ENCODE measurements at regions not wholly inside any gene's neighbourhood (a gene's known extent, or its start where the extent isn't known, plus 50 kb on each side); places are given as distances from the start of the nearest gene placed in this dataset.

GRCh38 chr6:81655696-81656095 lies 96.8 kb downstream of the TENT5A start:
- no peaks in the 10 kb centered on the region for H3K79me2 ChIP-seq (ENCODE audit: low read length)
- TF ChIP-seq EZH2phosphoT487 (IDR thresholded peaks at IDR 0.05; ENCODE audit: low read depth) = no peak
- TF ChIP-seq, protein P1, sequence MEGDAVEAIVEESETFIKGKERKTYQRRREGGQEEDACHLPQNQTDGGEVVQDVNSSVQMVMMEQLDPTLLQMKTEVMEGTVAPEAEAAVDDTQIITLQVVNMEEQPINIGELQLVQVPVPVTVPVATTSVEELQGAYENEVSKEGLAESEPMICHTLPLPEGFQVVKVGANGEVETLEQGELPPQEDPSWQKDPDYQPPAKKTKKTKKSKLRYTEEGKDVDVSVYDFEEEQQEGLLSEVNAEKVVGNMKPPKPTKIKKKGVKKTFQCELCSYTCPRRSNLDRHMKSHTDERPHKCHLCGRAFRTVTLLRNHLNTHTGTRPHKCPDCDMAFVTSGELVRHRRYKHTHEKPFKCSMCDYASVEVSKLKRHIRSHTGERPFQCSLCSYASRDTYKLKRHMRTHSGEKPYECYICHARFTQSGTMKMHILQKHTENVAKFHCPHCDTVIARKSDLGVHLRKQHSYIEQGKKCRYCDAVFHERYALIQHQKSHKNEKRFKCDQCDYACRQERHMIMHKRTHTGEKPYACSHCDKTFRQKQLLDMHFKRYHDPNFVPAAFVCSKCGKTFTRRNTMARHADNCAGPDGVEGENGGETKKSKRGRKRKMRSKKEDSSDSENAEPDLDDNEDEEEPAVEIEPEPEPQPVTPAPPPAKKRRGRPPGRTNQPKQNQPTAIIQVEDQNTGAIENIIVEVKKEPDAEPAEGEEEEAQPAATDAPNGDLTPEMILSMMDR (IDR thresholded peaks at IDR 0.05; ENCODE audit: low read depth, low read length) = no peak
- H3K27ac ChIP-seq (ENCODE audit: low read length) = no peak overlapping the region
- no peak overlapping the region for H2AFZ ChIP-seq (ENCODE audit: low read depth, low read length)
- H3K27me3 ChIP-seq (ENCODE audit: low read depth, low read length) = no peaks in the 10 kb centered on the region
- no peak overlapping the region for H3K9ac ChIP-seq (ENCODE audit: low read length)
- H3K4me1 ChIP-seq (ENCODE audit: low read length) = no peaks in the 10 kb centered on the region
- H3K4me2 ChIP-seq (ENCODE audit: low read length) = no peak overlapping the region
- no peak overlapping the region for H3K4me3 ChIP-seq (ENCODE audit: low read length)
- H4K20me1 ChIP-seq (ENCODE audit: insufficient read depth, low read length) = no peaks in the 10 kb centered on the region
- no peaks in the 10 kb centered on the region for H3K9me3 ChIP-seq (ENCODE audit: insufficient read depth, low read length)
- no peaks in the 10 kb centered on the region for H3K36me3 ChIP-seq (replicated peaks; ENCODE audit: low read depth, low read length)

DNA sequence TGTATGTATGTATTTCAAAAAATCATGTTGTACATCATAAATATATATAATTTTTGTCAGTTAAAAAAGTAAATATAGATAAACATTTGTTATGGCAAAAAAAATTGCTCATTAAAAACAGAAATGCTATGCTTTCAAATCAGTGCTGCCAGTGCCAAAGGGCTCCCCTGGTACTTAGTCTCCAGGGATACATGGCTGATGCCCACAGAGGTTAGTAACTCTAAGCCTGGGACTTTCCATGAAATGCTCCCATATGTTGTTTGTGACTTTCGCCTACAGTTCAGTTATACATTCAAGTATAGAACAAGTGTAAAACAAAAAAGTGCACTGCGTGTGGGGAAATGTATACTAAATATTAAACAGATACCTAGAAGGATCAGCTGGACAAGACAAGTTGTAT lies 104.0 kb downstream of the TENT5A start:
- no peak overlapping the region for H3K27ac ChIP-seq (ENCODE audit: low read length)
- H3K27me3 ChIP-seq (ENCODE audit: low read depth, low read length) = no peaks in the 10 kb centered on the region
- no peak overlapping the region for H3K4me2 ChIP-seq (ENCODE audit: low read length)
- H3K9me3 ChIP-seq (ENCODE audit: insufficient read depth, low read length) = no peaks in the 10 kb centered on the region
- H3K4me1 ChIP-seq (ENCODE audit: low read length) = no peaks in the 10 kb centered on the region
- no peak overlapping the region for H2AFZ ChIP-seq (ENCODE audit: low read depth, low read length)
- no peak overlapping the region for H3K4me3 ChIP-seq (ENCODE audit: low read length)
- H4K20me1 ChIP-seq (ENCODE audit: insufficient read depth, low read length) = no peaks in the 10 kb centered on the region
- no peaks in the 10 kb centered on the region for H3K79me2 ChIP-seq (ENCODE audit: low read length)
- no peak for TF ChIP-seq EZH2phosphoT487 (IDR thresholded peaks at IDR 0.05; ENCODE audit: low read depth)
- no peaks in the 10 kb centered on the region for H3K36me3 ChIP-seq (replicated peaks; ENCODE audit: low read depth, low read length)
- no peak overlapping the region for H3K9ac ChIP-seq (ENCODE audit: low read length)

DNA sequence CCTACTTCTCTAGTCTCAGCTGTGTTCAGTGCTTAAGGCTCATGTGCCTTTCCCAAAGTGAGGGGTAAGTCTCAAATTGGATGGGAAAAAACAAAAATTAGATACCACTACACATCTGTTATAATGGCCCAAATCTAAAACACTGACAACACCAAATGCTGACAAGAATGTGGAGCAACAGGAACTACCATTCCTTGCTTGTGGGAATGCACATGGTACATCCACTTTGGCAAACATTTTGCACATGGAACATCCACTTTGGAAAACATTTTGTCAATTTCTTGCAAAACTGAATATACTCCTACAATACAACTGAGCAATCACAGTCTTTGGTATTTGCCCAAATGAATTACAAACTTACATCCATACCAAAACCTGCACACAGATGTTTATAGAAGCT lies 109.3 kb downstream of the TENT5A start:
- Histone ChIP-seq H3K9ac (ENCODE audit: low read length) (no peak overlapping the region), H3K36me3 (replicated peaks; ENCODE audit: low read depth, low read length) (no peaks in the 10 kb centered on the region), H3K27ac (ENCODE audit: low read length) (no peak overlapping the region), H3K9me3 (ENCODE audit: insufficient read depth, low read length) (no peaks in the 10 kb centered on the region), H2AFZ (ENCODE audit: low read depth, low read length) (no peak overlapping the region), H3K27me3 (ENCODE audit: low read depth, low read length) (no peaks in the 10 kb centered on the region), H3K79me2 (ENCODE audit: low read length) (no peaks in the 10 kb centered on the region), H4K20me1 (ENCODE audit: insufficient read depth, low read length) (no peaks in the 10 kb centered on the region), H3K4me3 (ENCODE audit: low read length) (no peak overlapping the region), H3K4me1 (ENCODE audit: low read length) (no peaks in the 10 kb centered on the region), H3K4me2 (ENCODE audit: low read length) (no peak overlapping the region)
- no peak for TF ChIP-seq EZH2phosphoT487 (IDR thresholded peaks at IDR 0.05; ENCODE audit: low read depth)
- TF ChIP-seq, protein P1 (IDR thresholded peaks at IDR 0.05; ENCODE audit: low read depth, low read length) = no peak

GRCh38 chr6:81640891-81641290 lies 111.6 kb downstream of the TENT5A start:
- no peaks in the 10 kb centered on the region for H3K4me1 ChIP-seq (ENCODE audit: low read length)
- no peak overlapping the region for H3K27ac ChIP-seq (ENCODE audit: low read length)
- no peaks in the 10 kb centered on the region for H3K79me2 ChIP-seq (ENCODE audit: low read length)
- no peaks in the 10 kb centered on the region for H3K36me3 ChIP-seq (replicated peaks; ENCODE audit: low read depth, low read length)
- H3K9me3 ChIP-seq (ENCODE audit: insufficient read depth, low read length) = no peaks in the 10 kb centered on the region
- no peaks in the 10 kb centered on the region for H4K20me1 ChIP-seq (ENCODE audit: insufficient read depth, low read length)
- H3K9ac ChIP-seq (ENCODE audit: low read length) = no peak overlapping the region
- no peak overlapping the region for H3K4me3 ChIP-seq (ENCODE audit: low read length)
- TF ChIP-seq EZH2phosphoT487 (IDR thresholded peaks at IDR 0.05; ENCODE audit: low read depth) = no peak
- TF ChIP-seq, protein P1 (IDR thresholded peaks at IDR 0.05; ENCODE audit: low read depth, low read length) = no peak
- no peak overlapping the region for H3K4me2 ChIP-seq (ENCODE audit: low read length)
- H3K27me3 ChIP-seq (ENCODE audit: low read depth, low read length) = no peaks in the 10 kb centered on the region
- H2AFZ ChIP-seq (ENCODE audit: low read depth, low read length) = no peak overlapping the region

- no peaks in the 10 kb centered on the region for H3K4me1 ChIP-seq (ENCODE audit: low read length)
- no peak overlapping the region for H3K9ac ChIP-seq (ENCODE audit: low read length)
- no peak for TF ChIP-seq EZH2phosphoT487 (IDR thresholded peaks at IDR 0.05; ENCODE audit: low read depth)
- TF ChIP-seq, protein P1 (IDR thresholded peaks at IDR 0.05; ENCODE audit: low read depth, low read length) = no peak
- no peaks in the 10 kb centered on the region for H4K20me1 ChIP-seq (ENCODE audit: insufficient read depth, low read length)
- H3K27me3 ChIP-seq (ENCODE audit: low read depth, low read length) = no peaks in the 10 kb centered on the region
- no peak overlapping the region for H3K27ac ChIP-seq (ENCODE audit: low read length)
- no peak overlapping the region for H2AFZ ChIP-seq (ENCODE audit: low read depth, low read length)
- H3K36me3 ChIP-seq (replicated peaks; ENCODE audit: low read depth, low read length) = no peaks in the 10 kb centered on the region
- no peaks in the 10 kb centered on the region for H3K79me2 ChIP-seq (ENCODE audit: low read length)
- H3K4me2 ChIP-seq (ENCODE audit: low read length) = no peak overlapping the region
- no peak overlapping the region for H3K4me3 ChIP-seq (ENCODE audit: low read length)
- H3K9me3 ChIP-seq (ENCODE audit: insufficient read depth, low read length) = no peaks in the 10 kb centered on the region
Measured at GRCh38 chr6:81640126-81640525, 112.4 kb downstream of the TENT5A start.
